Skin epidermis (tissue), 12 donors: ENCODE measurements at regions not wholly inside any gene's neighbourhood (a gene's known extent, or its start where the extent isn't known, plus 50 kb on each side); places are given as distances from the start of the nearest gene placed in this dataset.

ENCODE experiments used
- H3K27ac ChIP-seq, 21 experiments: fragments of 200-600 bp; sonication (generic) in 11 of 21; one replicate each; pipeline ENCODE4 v1.5.0; 2020; ENCODE audit warnings: mild to moderate bottlenecking in 3 of 21, inconsistent platforms in 2 of 21, moderate library complexity in 2 of 21
- H3K4me3 ChIP-seq, 7 experiments: fragments of 200-600 bp; sonication (generic) in 2 of 7; one replicate each; pipeline ENCODE4 v1.5.0; 2020; ENCODE audit warnings: inconsistent platforms in 2 of 7, mild to moderate bottlenecking in 2 of 7, moderate library complexity in 1 of 7

DNA sequence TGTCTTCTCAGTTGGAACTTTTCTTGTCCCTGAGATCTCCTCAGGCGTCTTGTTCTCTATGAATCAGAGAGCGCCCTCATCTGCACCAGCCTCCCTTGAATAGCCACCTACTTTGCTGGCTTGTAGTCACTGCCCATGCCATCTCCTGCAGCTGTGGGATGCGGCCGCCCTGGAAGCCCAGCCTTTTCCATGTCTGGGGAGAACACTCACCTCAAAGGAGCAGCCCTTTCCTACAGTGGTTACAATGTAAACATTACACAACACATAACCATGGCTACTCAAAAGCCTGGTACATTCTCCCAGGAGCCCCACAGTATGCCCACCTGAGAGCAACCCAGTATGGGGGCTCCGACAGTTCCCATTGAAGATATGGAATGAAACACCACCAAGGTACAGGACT is 351.0 kb downstream of the EN1 start:
- no peak overlapping the region for H3K4me3 ChIP-seq

DNA sequence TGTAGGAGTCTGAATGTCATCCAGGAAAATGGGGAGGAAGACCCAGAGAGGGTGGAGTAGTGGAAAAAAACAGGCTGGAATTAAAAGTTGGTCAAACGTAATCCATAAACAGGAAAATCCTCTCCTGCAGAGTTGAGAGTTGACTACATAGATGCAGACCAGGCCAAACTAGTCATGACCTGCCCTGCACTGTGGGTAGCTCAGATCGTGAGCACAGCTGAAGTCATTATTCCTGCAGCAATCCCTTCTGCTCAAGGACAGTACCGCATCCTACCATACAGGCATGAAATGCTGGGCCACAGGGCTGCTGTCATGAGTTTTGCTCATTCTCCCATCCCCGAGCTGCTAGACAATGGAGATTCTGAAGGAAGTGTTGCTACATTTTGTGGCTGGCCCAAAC is 352.2 kb downstream of the EN1 start:
- H3K4me3 ChIP-seq = no peak overlapping the region
- H3K27ac ChIP-seq = peak overlapping the region in 2 of 21 experiments; percentile 3 to 37

More for the DNA sequence above, 351.0 kb downstream of the EN1 start:
- no peak overlapping the region for H3K27ac ChIP-seq

DNA sequence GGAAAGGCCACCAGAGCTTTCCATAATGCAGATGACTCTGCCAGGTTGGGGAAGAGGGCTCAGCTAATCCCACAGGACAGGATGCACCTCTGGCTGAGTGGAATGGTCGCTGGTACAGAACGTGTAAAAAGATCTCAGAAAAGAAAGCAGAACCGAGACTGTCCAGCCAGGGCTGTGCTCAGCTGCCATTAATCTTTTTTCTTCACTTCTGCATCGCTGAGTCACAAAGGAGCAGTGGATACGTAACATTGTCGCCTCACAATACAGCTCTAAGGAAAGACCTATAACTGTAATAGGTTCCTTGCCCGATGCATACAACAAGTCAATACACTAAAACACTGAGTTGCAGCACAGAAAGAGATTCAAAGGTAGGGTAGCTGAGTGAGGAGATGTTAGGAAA is 354.2 kb downstream of the EN1 start:
- no peak overlapping the region for H3K4me3 ChIP-seq
- no peak overlapping the region for H3K27ac ChIP-seq

DNA sequence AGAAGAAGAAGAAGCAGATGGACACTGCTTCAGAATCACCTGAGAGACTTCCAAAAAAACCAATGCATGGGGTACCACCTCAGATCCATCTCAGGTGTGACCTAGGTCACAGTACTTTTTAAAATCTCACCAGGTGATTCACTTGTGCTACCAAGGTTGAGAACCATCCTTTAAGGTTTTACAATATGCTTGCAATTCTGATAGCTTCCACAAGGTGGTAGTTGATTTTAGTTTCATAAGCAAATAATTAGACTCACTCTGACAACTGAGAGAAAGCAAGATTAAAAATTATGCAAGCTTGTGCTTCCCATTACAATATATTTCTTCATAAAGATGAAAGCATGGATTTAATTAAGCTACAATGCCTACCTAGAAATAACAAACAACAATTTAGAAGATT is 355.1 kb downstream of the EN1 start:
- no peak overlapping the region for H3K27ac ChIP-seq
- H3K4me3 ChIP-seq = no peak overlapping the region

DNA sequence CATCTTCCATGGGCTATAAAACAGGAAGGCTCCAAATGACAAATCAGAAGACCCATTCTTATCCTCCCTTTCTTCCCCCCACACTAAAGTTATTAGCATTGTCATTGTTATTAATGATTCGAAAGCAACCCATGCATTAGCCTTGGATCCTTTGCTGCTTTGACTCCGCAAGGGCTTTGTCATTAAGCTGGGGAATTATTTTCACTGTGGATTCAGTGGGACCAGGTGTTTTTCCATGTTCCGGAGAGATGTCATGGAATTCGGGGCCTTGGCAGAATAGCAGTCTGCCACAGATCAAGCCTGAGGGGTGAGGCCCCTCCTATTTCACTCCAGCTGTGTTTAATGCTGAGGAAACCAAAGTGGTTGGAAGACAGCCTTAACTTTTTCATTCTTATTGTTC is 357.1 kb downstream of the EN1 start:
- Histone ChIP-seq H3K27ac (no peak overlapping the region), H3K4me3 (no peak overlapping the region)

DNA sequence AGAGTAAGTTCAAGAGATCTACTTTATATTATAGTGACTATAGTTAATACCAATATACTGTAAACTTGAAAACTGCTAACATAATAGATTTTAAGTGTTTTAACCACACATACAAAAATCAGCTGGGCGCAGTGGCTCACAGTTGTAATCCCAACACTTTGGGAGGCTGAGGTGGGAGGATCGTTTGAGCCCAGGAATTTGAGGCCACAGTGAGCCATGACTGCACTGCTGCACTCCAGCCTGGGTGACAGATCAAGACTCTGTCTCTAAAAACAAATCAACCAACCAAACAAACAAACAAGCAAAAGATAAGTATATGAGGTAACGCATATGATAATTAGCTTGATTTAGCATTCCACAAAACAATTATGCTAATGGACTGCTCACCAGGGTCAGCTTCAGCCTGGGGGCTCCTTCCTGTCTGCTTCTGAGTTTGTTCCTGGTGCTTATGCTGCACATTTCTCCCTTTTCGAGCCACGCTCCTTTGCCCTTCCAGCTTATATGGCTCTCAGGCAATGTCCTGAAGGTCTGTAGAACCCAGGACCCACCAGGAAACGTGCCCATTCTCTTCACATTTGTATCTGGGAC is 357.6 kb downstream of the EN1 start:
- Histone ChIP-seq H3K27ac (no peak overlapping the region), H3K4me3 (no peak overlapping the region)

DNA sequence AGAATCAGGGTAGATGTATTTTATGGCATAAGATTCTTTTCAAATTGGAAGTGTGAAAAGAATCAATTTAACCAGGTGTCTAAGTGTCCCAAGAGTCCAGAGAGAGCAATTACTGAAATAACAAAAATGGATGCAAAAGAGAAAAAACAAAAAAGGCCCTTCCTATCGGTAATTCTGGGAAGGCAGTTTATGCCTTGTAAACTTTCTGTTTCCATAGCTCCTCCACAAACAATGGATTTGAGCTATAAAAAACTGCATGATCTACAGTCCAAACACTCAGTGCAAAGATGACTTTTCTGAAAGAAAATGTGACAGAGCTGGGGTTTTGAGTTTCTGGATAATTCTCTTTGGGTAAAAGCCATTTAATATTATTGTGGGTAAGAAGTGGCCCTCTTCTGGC is 366.1 kb downstream of the EN1 start:
- Histone ChIP-seq H3K4me3 (no peak overlapping the region), H3K27ac (no peak overlapping the region)

DNA sequence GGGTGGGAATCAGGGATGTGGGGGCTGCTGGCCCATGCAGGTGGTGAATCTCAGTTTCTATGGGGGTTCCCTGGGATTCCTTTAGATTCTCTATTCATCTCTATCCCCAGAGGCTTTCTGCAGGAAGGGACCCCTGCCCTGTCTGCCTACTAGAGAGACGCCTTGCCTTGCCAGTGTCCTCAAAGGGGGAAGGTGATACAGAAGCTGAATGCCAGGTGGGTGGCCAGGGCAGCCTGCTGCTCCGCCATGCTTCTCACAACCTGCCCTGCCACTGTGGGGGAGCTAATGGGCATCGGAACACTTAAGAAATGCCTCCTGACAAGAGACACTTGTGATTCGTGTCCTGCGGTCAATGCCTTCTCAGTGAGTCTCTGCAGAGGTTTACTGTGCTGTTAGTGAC is 368.4 kb downstream of the EN1 start:
- Histone ChIP-seq H3K4me3 (no peak overlapping the region), H3K27ac (no peak overlapping the region)

DNA sequence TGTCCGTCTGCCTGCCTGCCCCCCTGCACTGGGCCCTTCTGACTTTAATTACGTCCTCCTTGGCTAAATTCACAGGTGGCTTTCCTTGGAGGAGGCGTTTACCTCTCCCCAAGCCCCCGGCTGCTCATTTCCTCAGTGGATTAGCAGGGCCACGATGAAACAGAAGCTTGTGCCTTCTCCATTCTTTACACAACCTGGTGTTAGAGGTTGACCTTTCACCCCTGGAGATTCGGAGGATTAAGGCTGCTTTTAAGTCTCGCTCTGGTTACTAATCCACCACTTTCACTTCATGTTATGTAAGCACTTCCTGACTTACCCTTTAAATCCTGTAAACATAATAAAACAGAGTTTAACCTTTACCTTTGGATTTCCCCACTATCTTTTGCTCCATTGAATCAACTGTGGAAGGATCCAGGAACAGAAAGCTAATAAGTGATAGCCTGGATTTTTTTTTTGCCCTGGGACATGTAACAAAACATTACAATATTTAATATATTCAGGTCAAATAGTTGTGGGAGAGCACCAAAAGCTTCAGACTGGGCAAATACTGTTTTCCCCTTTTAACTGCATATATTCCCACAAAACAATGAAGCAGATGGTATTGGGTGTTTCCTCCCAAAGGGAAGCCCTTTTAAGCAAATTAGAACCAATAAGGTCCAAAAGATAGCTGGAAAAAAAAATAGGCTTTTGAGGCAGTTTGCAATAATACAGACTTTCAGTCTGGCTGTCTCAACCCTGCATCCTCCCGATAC is 370.2 kb downstream of the EN1 start:
- H3K4me3 ChIP-seq = no peak overlapping the region
- H3K27ac ChIP-seq = no peak overlapping the region

DNA sequence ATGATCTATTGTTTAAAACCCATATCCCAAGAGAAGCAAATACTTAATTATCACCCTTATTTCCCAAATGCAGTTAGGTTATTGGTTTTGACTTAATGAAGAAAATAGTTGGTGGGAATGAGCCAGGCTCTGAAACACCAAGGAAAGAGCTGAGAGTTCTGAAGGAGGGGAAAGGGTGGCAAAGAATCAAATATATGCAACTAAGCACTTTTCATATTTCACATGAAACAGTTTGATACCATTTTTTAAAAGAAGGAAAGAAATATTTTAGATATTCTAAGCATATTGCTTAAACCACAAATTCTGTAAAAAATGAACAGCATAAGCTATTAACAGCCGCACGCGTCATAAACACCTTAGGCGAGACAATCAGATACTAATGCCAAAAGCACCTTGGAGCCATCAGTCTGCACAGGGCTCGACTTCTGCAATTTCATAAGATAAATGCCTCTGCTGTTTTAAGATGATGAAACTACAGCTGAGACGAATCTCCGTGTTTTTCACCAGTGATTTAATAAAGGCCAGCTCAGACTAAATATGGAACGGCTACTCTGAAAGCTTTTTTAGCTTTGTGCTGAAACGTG is 371.7 kb downstream of the EN1 start:
- H3K27ac ChIP-seq = no peak overlapping the region
- H3K4me3 ChIP-seq = no peak overlapping the region

DNA sequence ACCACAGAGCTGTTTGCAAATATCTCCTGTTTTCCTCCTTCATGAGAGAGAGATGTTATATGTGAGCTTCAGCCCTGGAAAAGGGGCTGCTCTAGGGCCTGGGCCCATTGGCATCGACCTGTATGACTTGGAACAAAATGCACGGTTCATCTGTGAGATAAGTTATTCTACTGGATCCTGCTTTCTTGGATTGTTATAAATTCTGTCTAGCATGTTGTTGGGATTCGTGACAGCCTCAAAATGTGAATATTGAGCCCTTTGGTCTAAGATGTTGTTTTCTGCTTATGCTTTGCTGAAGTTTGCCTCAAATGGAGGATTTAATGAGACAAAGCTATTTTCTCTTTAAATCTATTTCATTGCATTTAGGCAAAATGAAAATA is 372.9 kb downstream of the EN1 start:
- Histone ChIP-seq H3K27ac (no peak overlapping the region), H3K4me3 (no peak overlapping the region)

DNA sequence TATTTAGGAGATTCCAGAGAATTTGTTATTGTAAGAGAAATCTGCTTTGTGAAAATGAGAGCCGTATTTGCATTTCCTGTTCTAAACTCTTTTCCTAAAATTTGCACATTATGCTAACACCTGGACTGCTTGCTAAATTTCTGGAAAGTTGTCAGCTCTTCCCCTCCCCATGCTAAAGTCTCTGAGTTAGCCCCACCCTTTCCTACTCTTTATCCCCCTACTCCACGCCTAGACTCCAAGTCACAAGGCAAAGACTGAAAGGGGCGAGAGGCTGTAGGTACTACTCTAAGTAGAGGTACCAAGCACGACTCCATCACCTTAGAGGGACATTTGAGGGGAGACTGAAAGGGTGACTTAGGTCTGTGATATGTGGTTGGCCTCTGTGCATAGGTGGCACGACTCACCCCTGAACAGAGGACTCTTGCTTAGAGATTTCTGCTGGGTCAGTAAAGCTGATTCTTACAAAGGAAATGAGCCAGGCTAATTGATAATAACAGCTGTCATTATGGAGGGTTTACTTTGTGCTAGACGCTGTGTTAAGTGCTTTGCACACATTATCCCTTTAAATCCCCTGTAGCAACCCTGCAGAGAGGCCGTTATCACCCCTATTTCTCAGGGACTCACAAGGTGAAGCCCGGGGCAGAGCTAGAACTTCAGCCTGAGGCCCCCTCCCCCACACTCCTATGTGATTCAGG is 373.5 kb downstream of the EN1 start:
- H3K27ac ChIP-seq = no peak overlapping the region
- no peak overlapping the region for H3K4me3 ChIP-seq

DNA sequence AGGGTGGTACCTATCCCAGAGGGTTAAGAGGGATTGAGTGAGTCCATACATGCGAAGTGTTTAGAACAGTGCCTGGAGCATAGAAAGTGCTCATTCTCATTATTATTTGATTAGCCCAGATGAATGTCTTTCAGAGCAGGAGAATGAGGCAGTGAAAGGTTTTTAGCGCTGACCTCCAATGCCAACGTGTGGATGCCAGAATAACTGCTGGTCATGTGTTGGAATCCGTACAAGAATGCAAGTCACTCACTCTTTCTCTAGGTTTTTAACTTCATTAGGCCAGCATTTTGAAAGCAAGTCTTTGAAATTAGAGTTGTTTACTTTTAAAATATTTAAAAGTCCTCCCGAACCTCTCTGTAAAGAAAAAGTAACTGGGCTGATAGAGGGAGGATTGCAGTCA is 374.2 kb downstream of the EN1 start:
- Histone ChIP-seq H3K27ac (peak overlapping the region in 1 of 21 experiments; percentile 15), H3K4me3 (no peak overlapping the region)

DNA sequence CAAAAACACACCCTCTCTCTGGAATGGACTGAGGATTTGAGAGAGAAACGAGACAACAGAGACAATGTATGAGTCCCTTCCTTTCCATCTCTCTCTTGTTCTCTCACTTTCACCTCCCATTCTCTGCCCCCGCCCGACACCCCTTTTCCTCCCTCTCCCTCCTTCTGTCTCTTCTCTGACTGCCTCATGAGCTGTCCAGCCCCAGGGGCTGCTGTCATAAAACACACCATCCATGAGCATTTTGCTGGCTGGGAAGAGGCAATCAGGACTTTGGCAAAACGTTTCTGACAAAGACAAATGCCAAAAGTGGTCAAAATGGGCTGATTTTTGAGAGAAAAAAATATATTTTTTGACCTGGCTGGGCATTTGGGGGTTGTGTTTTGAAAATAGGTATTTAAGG is 377.2 kb downstream of the EN1 start:
- Histone ChIP-seq H3K4me3 (no peak overlapping the region), H3K27ac (no peak overlapping the region)

DNA sequence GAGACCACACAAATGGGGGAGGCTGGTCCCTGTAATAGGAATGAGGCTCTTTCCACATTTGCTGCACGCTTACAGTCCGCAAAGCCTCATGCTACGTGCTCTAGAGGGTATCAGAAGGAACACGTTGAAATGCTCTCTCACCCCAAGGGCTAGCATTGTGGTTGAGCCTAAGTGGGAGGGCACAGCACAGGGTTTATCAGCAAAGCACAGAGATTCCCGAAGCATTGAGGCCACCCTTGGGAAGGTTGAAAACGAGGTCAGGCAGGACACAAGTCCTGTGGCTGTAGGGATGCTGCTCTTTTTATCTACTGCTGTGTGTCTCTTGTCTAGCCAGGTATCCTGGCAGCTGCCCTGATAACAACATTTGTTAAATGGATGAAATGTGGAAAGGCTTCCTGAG is 378.3 kb downstream of the EN1 start:
- Histone ChIP-seq H3K4me3 (no peak overlapping the region), H3K27ac (no peak overlapping the region)

DNA sequence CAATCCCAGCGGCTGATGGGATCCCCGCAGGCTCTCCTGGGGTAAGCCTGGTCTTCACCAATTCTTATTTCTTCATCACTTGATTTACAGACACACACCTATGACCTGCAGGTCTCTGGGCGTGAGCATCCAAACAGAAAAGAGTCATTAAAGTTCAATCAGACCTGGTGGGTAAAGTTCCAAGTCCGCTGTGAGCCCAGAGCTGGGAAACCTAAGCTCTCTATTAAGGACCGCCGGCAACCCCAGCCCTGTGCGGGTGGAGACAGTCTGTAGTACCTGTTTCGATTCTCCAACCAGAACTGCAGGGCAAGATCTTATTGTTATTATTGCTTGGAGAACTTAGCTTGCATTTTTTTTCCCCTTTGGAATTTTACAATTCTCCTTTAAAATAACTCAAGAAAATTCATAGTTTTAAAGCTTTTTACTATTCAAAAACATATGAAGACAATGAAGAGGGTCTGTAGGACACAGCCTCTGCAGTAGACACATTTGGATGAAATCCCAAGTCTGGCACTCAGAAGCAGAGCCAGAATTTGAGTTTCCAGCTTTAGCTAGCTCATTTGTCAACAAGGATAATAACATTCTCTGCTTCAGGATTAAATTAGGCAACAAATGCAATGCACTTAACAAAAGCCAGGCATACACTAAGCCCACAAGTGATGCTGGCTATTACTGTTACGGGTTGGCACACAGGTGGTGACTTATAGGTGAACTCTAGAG is 376.4 kb downstream of the INSIG2 start:
- H3K27ac ChIP-seq = no peak overlapping the region
- no peak overlapping the region for H3K4me3 ChIP-seq

DNA sequence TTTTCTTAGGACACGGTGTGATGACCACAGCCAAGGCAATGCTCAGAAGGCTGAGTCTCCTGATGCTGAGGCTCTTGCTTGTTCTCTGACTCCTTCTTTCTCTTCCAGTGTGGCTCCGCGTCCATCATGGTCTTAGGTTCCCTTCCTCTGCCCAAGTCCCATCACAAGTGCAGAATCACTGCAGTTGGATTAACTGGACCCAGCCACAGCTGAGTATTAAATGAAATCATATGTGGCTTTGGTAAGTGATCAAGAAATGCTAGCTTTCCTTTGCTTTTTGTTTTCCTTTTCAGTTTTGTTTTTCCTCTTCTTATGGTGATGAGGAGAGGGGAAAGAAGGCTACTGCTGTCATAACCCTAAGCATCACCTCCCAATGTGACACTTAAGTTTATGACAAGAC is 375.8 kb downstream of the INSIG2 start:
- no peak overlapping the region for H3K4me3 ChIP-seq

DNA sequence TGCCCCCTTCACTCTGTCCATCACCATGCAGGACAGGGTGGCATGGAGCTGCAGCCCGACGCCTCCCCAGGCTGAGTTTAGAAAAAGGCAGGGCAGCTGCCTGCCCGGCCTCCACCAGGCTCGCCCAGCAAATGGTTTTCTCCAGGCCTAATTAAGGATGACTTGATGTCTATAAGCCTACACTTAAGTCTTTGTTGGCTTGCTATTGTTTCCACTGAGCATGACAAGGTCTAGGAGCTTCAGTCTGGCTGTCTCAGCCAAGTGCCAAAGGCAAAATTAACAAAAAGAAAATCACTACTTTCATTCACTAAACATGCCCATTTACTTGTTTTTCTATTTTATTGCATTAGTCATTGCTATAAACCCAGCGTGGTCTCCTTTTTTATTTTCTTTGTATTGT is 372.2 kb downstream of the INSIG2 start:
- no peak overlapping the region for H3K4me3 ChIP-seq
- H3K27ac ChIP-seq = no peak overlapping the region

More for the DNA sequence above, 375.8 kb downstream of the INSIG2 start:
- no peak overlapping the region for H3K27ac ChIP-seq

DNA sequence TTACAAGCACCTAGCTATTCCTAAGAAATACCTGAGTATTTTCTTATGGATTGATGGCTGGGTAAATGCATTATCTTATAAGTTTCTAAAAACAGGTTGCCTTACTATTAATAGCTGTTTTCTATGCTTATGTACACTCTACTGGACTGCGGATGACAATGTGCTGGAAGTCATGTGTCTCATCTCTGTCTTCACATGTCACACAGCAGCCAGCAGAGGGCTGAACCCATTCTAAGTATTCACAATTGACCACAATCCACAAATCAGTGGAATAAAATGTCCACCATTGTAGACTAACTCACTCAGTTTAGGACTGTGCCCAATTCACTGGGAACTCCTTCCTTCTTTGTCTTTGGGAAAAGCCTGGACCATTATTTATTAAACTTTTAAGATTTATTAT is 371.2 kb downstream of the INSIG2 start:
- no peak overlapping the region for H3K4me3 ChIP-seq
- no peak overlapping the region for H3K27ac ChIP-seq

DNA sequence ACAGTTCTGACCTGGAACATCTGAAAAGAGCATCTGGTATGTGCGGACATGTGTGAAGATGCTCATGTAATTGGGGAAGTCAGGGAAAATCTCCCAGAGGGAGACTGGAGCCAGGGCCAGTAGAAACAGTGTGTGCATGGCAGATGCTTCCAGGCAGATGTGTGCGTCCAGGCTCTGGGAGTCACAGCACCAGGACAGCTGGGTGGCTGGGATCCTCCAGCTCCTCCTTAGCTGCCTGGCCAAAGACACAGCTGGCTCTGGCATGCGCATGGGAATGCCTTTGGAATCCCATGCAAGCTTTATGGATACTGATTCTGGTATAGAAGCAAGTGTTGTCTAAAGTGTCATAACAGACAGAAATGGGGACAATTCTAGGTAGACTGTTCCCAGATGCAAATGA is 369.7 kb downstream of the INSIG2 start:
- H3K27ac ChIP-seq = no peak overlapping the region

More for the DNA sequence above, 369.7 kb downstream of the INSIG2 start:
- H3K4me3 ChIP-seq = no peak overlapping the region
